ENCODE measurements at regions not wholly inside any gene's neighbourhood (a gene's known extent, or its start where the extent isn't known, plus 50 kb on each side); places are given as distances from the start of the nearest gene placed in this dataset.
"Not testable (repeated sequence)": the region's sequence is repeated elsewhere in the genome, so short reads cannot be mapped to it uniquely, and the experiment has no call there.

GRCh38 chr14:56063131-56063530 lies 55.1 kb upstream of the PELI2 start:
- H3K9me3 ChIP-seq (ENCODE audit: control insufficient read depth, low read length) = no peaks in the 10 kb centered on the region
- no peak overlapping the region for H3K9ac ChIP-seq (ENCODE audit: extremely low read depth, low read length, poor library complexity, severe bottlenecking)
- Mint-ChIP-seq H3K27ac (no peak overlapping the region), H3K4me1 (peaks cover 8% of the 10 kb centered on the region), H3K9me3 (no peaks in the 10 kb centered on the region), H3K36me3 (ENCODE audit: low read depth) (no peaks in the 10 kb centered on the region), H3K27me3 (ENCODE audit: insufficient read depth) (peaks cover 77% of the 10 kb centered on the region), H3K4me3 (no peak overlapping the region)
- WGBS, 2 experiments (ENCODE audit: insufficient coverage in 1 of 2, insufficient read length in 1 of 2) = 92 to 100% methylated on average over 2 to 4 of the region's 4 CpGs
- H3K4me1 ChIP-seq (ENCODE audit: control insufficient read depth, insufficient read depth, low read length) = peaks cover 4% of the 10 kb centered on the region
- no peak for TF ChIP-seq CTCF (conservative IDR thresholded peaks at IDR 0.05)
- no peak for DNase-seq
- peaks cover 73% of the 10 kb centered on the region for H3K27me3 ChIP-seq (ENCODE audit: control insufficient read depth, insufficient read depth, low read length, poor library complexity, severe bottlenecking)
- no peaks in the 10 kb centered on the region for H3K36me3 ChIP-seq (ENCODE audit: control insufficient read depth, insufficient read depth, low read length)
- no peak overlapping the region for H3K4me3 ChIP-seq (ENCODE audit: low read length)
- H3K27ac ChIP-seq (ENCODE audit: low read depth, low read length) = no peak overlapping the region

GRCh38 chr14:56064513-56064912 lies 53.7 kb upstream of the PELI2 start:
- Histone ChIP-seq H3K36me3 (ENCODE audit: control insufficient read depth, insufficient read depth, low read length) (no peaks in the 10 kb centered on the region), H3K27ac (ENCODE audit: low read depth, low read length) (no peak overlapping the region)

GRCh38 chr14:56065199-56065598 lies 53.0 kb upstream of the PELI2 start:
- not testable (repeated sequence) for DNase-seq, H3K9me3 Mint-ChIP-seq
- WGBS, 2 experiments (ENCODE audit: insufficient coverage in 1 of 2, insufficient read length in 1 of 2) = 75 to 91% methylated on average over 3 to 4 of the region's 4 CpGs

More at GRCh38 chr14:56064513-56064912, 53.7 kb upstream of the PELI2 start:
- H3K9me3 Mint-ChIP-seq = no peaks in the 10 kb centered on the region
- H3K27me3 ChIP-seq (ENCODE audit: control insufficient read depth, insufficient read depth, low read length, poor library complexity, severe bottlenecking) = peaks cover 79% of the 10 kb centered on the region
- H3K9me3 ChIP-seq (ENCODE audit: control insufficient read depth, low read length) = no peaks in the 10 kb centered on the region
- H3K4me3 ChIP-seq (ENCODE audit: low read length) = no peak overlapping the region
- H3K27me3 Mint-ChIP-seq (ENCODE audit: insufficient read depth) = peaks cover 86% of the 10 kb centered on the region
- no peak for DNase-seq
- no peak overlapping the region for H3K27ac Mint-ChIP-seq
- no peak for TF ChIP-seq CTCF (conservative IDR thresholded peaks at IDR 0.05)
- no peaks in the 10 kb centered on the region for H3K4me1 Mint-ChIP-seq
- no peaks in the 10 kb centered on the region for H3K4me1 ChIP-seq (ENCODE audit: control insufficient read depth, insufficient read depth, low read length)
- no peak overlapping the region for H3K4me3 Mint-ChIP-seq
- WGBS, 2 experiments (ENCODE audit: insufficient coverage in 1 of 2, insufficient read length in 1 of 2) = 91% methylated on average over 2 of the region's 5 CpGs; no CpG with 5 or more reads in 1 of the 2 experiments
- H3K9ac ChIP-seq (ENCODE audit: extremely low read depth, low read length, poor library complexity, severe bottlenecking) = no peak overlapping the region
- H3K36me3 Mint-ChIP-seq (ENCODE audit: low read depth) = no peaks in the 10 kb centered on the region

More at GRCh38 chr14:56065199-56065598, 53.0 kb upstream of the PELI2 start:
- H3K4me1 ChIP-seq (ENCODE audit: control insufficient read depth, insufficient read depth, low read length); H3K4me1 Mint-ChIP-seq; H3K36me3 Mint-ChIP-seq (ENCODE audit: low read depth); H3K9me3 ChIP-seq (ENCODE audit: control insufficient read depth, low read length); H3K27ac ChIP-seq (ENCODE audit: low read depth, low read length); H3K36me3 ChIP-seq (ENCODE audit: control insufficient read depth, insufficient read depth, low read length); H3K27ac Mint-ChIP-seq; H3K4me3 ChIP-seq (ENCODE audit: low read length); H3K9ac ChIP-seq (ENCODE audit: extremely low read depth, low read length, poor library complexity, severe bottlenecking); H3K4me3 Mint-ChIP-seq: not testable (repeated sequence)
- H3K27me3 Mint-ChIP-seq (ENCODE audit: insufficient read depth) = peaks cover 86% of the 10 kb centered on the region
- H3K27me3 ChIP-seq (ENCODE audit: control insufficient read depth, insufficient read depth, low read length, poor library complexity, severe bottlenecking) = peaks cover 74% of the 10 kb centered on the region
